HG03025 (cell line): ENCODE measurements at regions not wholly inside any gene's neighbourhood (a gene's known extent, or its start where the extent isn't known, plus 50 kb on each side); places are given as distances from the start of the nearest gene placed in this dataset.
"Not testable (repeated sequence)": the region's sequence is repeated elsewhere in the genome, so short reads cannot be mapped to it uniquely, and the experiment has no call there.

Source experiments
- ATAC-seq: cut with Tn5 transposase; IDR thresholded peaks from one replicate; pipeline ENCODE4 v1.9.1; 2021; ENCODE audit warnings: mild to moderate bottlenecking, moderate library complexity; ENCODE audit not compliant: unreplicated experiment, low FRiP score

DNA sequence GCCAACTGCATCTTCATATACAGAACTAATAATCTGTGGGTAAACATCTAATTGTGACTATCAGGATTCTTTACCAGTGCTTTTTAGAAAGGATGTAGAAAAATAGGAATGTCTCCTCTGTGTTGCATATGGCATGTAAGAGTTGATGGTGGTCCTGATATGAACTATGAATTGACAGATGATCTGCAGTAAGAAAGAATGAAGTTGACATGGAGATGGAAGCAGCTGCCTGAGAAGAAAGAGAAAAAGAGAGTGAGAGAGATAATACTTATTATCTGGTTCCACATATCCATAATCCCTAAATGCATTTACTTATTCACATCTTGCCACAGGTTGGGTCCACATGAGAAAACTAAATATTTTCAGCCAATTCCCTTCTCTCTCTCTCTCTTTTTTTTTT is 1022.9 kb downstream of the SLC6A15 start:
- no peak for ATAC-seq

DNA sequence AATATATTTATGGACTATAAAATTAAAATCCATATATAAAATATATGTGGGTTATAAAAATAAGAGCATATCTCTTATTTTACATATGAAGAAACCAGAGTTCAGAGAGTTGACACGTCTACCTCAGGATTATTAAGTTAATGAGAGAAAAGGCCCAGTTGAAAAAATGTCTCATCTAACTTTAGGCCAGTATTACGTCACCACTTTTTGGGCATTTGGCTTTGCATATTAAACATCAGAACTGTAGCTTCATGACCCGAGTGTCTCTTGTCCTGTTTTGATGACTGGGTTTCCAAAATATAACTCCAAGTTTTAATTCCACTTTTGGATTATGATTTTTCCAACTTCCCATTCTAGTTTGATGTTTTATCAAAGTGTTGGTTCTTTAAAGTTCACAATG is 1026.1 kb downstream of the SLC6A15 start:
- ATAC-seq, result no peak

DNA sequence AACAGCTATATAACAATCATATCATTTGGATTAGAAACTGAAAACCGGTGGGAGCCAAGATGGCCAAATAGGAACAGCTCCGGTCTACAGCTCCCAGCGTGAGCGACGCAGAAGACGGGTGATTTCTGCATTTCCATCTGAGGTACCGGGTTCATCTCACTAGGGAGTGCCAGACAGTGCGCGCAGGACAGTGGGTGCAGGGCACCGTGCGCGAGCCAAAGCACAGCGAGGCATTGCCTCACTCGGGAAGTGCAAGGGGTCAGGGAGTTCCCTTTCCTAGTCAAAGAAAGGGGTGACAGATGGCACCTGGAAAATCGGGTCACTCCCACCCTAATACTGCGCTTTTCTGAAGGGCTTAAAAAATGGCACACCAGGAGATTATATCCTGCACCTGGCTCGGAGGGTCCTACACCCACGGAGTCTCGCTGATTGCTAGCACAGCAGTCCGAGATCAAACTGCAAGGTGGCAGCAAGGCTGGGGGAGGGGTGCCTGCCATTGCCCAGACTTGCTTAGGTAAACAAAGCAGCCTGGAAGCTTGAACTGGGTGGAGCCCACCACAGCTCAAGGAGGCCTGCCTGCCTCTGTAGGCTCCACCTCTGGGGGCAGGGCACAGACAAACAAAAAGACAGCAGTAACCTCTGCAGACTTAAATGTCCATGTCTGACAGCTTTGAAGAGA is 1041.5 kb downstream of the SLC6A15 start:
- not testable (repeated sequence) for ATAC-seq

DNA sequence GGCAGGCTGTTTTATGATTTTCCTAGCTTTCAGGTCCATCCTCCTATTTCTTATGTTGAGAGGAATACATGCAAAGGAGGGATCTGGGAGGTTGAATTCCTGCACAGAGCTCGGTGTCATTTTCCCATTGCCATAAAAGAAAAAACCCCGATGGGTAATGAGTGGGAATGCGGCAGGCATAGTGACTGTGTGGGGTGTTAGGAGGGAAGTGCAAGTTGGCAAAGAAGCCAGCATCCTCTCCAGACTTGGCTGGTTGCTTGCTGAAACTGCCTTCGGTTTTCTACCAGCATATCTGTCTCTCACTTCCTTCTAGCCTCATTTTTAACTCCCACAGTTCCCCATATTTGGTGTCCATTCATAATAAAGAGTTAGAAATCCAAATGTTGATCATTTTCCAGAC is 1046.1 kb downstream of the SLC6A15 start:
- no peak for ATAC-seq

- ATAC-seq, result no peak
Observed at GRCh38 chr12:83865431-83865830, 1047.2 kb downstream of the SLC6A15 start.

DNA sequence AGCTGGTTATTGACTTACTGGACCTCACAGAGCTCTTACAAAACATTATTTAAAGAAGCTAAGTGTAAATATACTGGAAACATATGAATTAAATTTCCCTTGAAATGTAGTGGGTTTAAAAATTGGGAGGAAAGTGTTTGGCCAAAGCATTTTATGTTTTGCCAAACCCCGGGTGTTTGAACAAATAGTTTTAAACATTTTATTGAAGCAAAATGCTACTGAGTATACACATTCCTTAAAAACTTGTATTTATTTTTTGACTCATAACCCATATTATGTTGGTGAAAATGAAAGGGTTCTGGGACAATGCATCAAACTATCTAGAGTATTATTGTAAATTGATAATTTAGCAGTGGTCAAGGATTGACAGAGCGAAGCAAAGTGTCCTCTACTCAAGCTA is 1048.5 kb downstream of the SLC6A15 start:
- ATAC-seq, result no peak

DNA sequence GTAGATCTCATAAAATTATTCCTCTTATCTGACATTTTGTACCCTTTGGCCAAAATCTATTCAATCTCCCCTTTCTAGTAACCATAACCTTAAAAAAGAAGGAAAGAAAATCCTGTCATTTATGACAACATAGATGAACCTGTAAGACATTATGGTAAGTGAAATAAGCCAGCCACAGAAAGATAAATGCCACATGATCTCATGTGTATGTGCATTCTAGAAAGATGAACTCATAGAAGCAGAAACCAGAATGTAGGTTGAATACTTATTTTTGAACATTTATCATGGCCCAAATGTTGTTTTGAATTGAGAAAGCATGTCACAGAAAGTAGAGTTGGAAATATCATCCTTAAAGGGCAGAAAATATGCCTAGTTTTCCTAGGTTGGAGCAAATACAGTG is 1053.6 kb downstream of the SLC6A15 start:
- ATAC-seq, result no peak

- ATAC-seq, result no peak
Observed at GRCh38 chr12:83856803-83857202, 1055.8 kb downstream of the SLC6A15 start.

- ATAC-seq, result no peak
Observed at GRCh38 chr12:83850531-83850930, 1062.1 kb downstream of the SLC6A15 start.

GRCh38 chr12:83848702-83849101 is 1063.9 kb downstream of the SLC6A15 start:
- no peak for ATAC-seq

DNA sequence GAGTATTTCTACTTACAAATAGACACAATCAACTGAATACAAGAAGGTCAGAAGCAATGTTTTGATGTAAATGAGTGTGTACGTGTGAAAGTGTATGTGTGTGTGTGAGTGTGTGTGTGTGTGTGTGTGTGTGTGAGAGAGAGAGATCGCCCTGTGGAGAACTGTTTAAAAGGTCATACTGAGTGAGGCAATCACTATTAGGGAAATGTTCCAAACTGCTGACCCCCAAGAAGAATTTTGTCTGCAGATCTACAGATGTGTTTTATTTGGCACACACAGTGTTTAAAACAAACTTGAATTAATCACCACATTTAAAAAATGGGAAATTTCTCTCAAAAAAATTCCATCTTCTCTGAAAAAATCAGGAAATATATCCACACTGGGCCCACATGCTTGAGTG is 1069.1 kb downstream of the SLC6A15 start:
- ATAC-seq, result no peak

DNA sequence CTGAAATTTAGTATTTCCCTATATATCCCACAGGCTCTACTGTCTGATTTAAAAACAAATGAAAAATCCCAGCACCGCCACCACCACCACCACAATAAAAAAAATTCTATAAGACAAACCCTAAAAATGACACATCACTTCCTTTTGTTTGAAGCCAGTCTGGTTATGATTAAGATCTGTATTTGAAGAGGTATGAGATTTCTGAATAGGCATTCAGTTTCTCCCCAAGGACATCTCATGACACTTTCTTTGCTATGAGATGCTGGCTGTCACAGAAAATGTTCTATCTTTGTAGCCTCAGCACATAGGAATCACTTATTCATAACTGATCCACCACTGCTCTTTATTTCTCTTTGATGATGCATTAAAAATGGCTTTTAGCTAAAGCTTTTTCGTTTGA is 1071.0 kb downstream of the SLC6A15 start:
- ATAC-seq, result no peak

GRCh38 chr12:83827860-83828259 is 1084.7 kb downstream of the SLC6A15 start:
- ATAC-seq, result no peak

- ATAC-seq, result no peak
Observed at GRCh38 chr12:83827193-83827592, 1085.4 kb downstream of the SLC6A15 start.

GRCh38 chr12:83826112-83826511 is 1086.5 kb downstream of the SLC6A15 start:
- peak; percentile 80 for ATAC-seq

DNA sequence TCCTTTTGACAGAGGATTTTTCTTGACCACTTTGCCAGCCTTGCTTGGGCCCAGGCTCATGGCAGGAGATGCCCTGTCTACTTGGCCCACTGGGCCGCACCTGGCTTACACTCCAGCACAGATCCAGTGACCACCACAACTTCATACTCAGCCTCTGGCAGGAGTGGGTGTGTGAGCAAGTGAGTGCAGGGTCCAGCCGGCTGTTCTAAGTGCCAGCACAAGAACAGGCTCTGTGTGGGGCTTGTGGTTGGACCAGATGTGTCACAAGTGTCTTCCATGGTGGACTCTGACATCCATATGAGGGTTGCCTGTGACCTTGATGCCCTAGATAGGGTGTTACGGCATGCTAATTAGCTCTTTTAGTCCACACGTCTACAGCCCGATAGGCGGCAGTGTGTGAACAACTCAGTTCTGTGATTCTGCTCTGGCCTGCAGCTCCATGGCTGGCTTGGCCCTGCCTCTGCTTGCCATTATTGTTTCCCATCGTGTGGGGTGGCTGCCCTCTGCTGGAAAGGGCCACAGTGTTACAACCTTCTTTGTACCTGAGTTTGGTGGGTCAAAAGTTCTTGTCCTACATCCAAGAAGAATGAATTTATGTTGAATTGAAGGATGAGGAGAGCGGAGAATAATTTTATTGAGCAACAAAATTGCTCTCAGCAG is 1089.1 kb downstream of the SLC6A15 start:
- ATAC-seq, result peak; percentile 88

GRCh38 chr12:83821967-83822366 is 1090.6 kb downstream of the SLC6A15 start:
- no peak for ATAC-seq

- no peak for ATAC-seq
Observed at GRCh38 chr12:83818881-83819280, 1093.7 kb downstream of the SLC6A15 start.

- ATAC-seq, result no peak
Observed at GRCh38 chr12:83817730-83818129, 1094.9 kb downstream of the SLC6A15 start.

- no peak for ATAC-seq
Observed at GRCh38 chr12:83808591-83808990, 1104.0 kb downstream of the SLC6A15 start.

- no peak for ATAC-seq
Observed at GRCh38 chr12:83807871-83808270, 1104.7 kb downstream of the SLC6A15 start.

DNA sequence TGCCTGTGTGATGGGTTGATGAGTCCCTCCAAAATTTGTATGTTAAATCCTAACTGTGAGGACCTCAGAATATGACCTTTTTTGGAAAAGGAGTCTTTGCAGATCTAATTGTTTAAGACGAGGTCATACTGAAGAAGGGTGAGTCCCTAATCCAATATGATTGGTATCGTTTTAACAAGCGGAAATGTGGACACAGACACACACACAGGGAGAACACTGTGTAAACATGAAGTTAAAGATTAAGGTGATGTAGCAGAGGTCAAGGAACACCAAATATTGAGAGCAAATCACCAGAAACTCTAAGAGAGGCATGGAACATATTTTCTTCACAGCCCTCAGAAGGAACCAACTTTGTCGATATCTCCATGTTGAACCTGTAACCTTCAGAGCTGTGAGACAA is 1106.7 kb downstream of the SLC6A15 start:
- ATAC-seq, result no peak
